ENCODE measurements at regions not wholly inside any gene's neighbourhood (a gene's known extent, or its start where the extent isn't known, plus 50 kb on each side); places are given as distances from the start of the nearest gene placed in this dataset.

- TF ChIP-seq TAF1 (IDR thresholded peaks at IDR 0.05; ENCODE audit: borderline replicate concordance, insufficient read depth, low read length): no peak
Measured at GRCh38 chr3:177772908-177773557, 575.8 kb upstream of the TBL1XR1 start.

- TF ChIP-seq SIN3A (IDR thresholded peaks at IDR 0.05; ENCODE audit: borderline replicate concordance, insufficient read depth, low read length) (no peak), POLR2AphosphoS5 (IDR thresholded peaks at IDR 0.05; ENCODE audit: low read depth, low read length) (no peak), REST (IDR thresholded peaks at IDR 0.05; ENCODE audit: insufficient read depth in 1 of 2, low read depth in 2 of 2, low read length in 2 of 2) (no peak), FOXP2 (optimal IDR thresholded peaks at IDR 0.05; ENCODE audit: borderline replicate concordance, extremely low read depth, extremely low read length, insufficient read depth) (no peak), TAF1 (IDR thresholded peaks at IDR 0.05; ENCODE audit: borderline replicate concordance, insufficient read depth, low read length) (no peak)
Measured at GRCh38 chr3:177773717-177774116, 576.4 kb upstream of the TBL1XR1 start.

GRCh38 chr3:177776661-177777101, 579.4 kb upstream of the TBL1XR1 start:
- no peak for TF ChIP-seq FOXP2 (optimal IDR thresholded peaks at IDR 0.05; ENCODE audit: borderline replicate concordance, extremely low read depth, extremely low read length, insufficient read depth)

- no peak for TF ChIP-seq SIN3A (IDR thresholded peaks at IDR 0.05; ENCODE audit: borderline replicate concordance, insufficient read depth, low read length)
Measured at GRCh38 chr3:177777699-177778098, 580.4 kb upstream of the TBL1XR1 start.

GRCh38 chr3:177778633-177779032, 581.4 kb upstream of the TBL1XR1 start:
- TF ChIP-seq FOXP2 (optimal IDR thresholded peaks at IDR 0.05; ENCODE audit: borderline replicate concordance, extremely low read depth, extremely low read length, insufficient read depth) (no peak), REST (IDR thresholded peaks at IDR 0.05; ENCODE audit: insufficient read depth in 1 of 2, low read depth in 2 of 2, low read length in 2 of 2) (no peak), SIN3A (IDR thresholded peaks at IDR 0.05; ENCODE audit: borderline replicate concordance, insufficient read depth, low read length) (no peak), POLR2AphosphoS5 (IDR thresholded peaks at IDR 0.05; ENCODE audit: low read depth, low read length) (no peak), TAF1 (IDR thresholded peaks at IDR 0.05; ENCODE audit: borderline replicate concordance, insufficient read depth, low read length) (no peak)

GRCh38 chr3:177781686-177782161, 584.4 kb upstream of the TBL1XR1 start:
- TF ChIP-seq REST (IDR thresholded peaks at IDR 0.05; ENCODE audit: insufficient read depth in 1 of 2, low read depth in 2 of 2, low read length in 2 of 2) (0 out of 4 replicates have a peak, but pooled peaks of 1 of the 2 experiments have one; percentile 4), FOXP2 (optimal IDR thresholded peaks at IDR 0.05; ENCODE audit: borderline replicate concordance, extremely low read depth, extremely low read length, insufficient read depth) (no peak), POLR2AphosphoS5 (IDR thresholded peaks at IDR 0.05; ENCODE audit: low read depth, low read length) (no peak)

GRCh38 chr3:177783338-177783737, 586.1 kb upstream of the TBL1XR1 start:
- no peak for TF ChIP-seq FOXP2 (optimal IDR thresholded peaks at IDR 0.05; ENCODE audit: borderline replicate concordance, extremely low read depth, extremely low read length, insufficient read depth)
- TF ChIP-seq SIN3A (IDR thresholded peaks at IDR 0.05; ENCODE audit: borderline replicate concordance, insufficient read depth, low read length): no peak
- TF ChIP-seq POLR2AphosphoS5 (IDR thresholded peaks at IDR 0.05; ENCODE audit: low read depth, low read length): no peak
- no peak for TF ChIP-seq REST (IDR thresholded peaks at IDR 0.05; ENCODE audit: insufficient read depth in 1 of 2, low read depth in 2 of 2, low read length in 2 of 2)
- no peak for TF ChIP-seq TAF1 (IDR thresholded peaks at IDR 0.05; ENCODE audit: borderline replicate concordance, insufficient read depth, low read length)
